Transverse colon (tissue), 4 donors: ENCODE measurements at regions not wholly inside any gene's neighbourhood (a gene's known extent, or its start where the extent isn't known, plus 50 kb on each side); places are given as distances from the start of the nearest gene placed in this dataset.

Experiments used
- DNase-seq: peaks from one replicate; pipeline ENCODE4 v3.0.0-alpha.2; 2019
- H3K27ac ChIP-seq, 4 donors: fragments of 200-600 bp; sonication (generic); 2 replicates each; pipeline ENCODE4 v1.5.1; 2016 to 2018; ENCODE audit warnings: inconsistent platforms in 4 of 4
- H3K27me3 ChIP-seq: fragments of 200-600 bp; sonication (generic); 2 replicates; pipeline ENCODE4 v1.5.1; 2017; ENCODE audit warnings: inconsistent platforms
- H3K36me3 ChIP-seq, 4 donors: fragments of 200-600 bp; sonication (generic); 2 replicates each; pipeline ENCODE4 v1.5.1; 2017 to 2019; ENCODE audit warnings: inconsistent platforms in 4 of 4
- H3K4me1 ChIP-seq, 4 donors: fragments of 200-600 bp; sonication (generic); 2 replicates each; pipeline ENCODE4 v1.5.1; 2017 to 2020; ENCODE audit warnings: inconsistent platforms in 4 of 4
- H3K4me3 ChIP-seq, 4 donors: fragments of 200-600 bp; sonication (generic); 1 replicate in 1 of 4; 2 replicates in 3 of 4; pipeline versions ENCODE4 v1.5.1 to v1.6.1; 2017 to 2019; ENCODE audit warnings: inconsistent platforms in 4 of 4
- H3K9me3 ChIP-seq, 2 donors: fragments of 200-600 bp; sonication (generic); 2 replicates each; pipeline ENCODE4 v1.5.1; 2017 to 2019; ENCODE audit warnings: inconsistent platforms in 2 of 2
- EP300 ChIP-seq: sonication (generic); formaldehyde crosslinking; IDR thresholded peaks from one replicate; pipeline ENCODE4 v1.6.1; 2017; ENCODE audit warnings: antibody characterized with exemption, low read depth
- POLR2A ChIP-seq: fragments of 450-650 bp; IDR thresholded peaks from one replicate; pipeline ENCODE4 v1.6.1; 2016; ENCODE audit warnings: antibody characterized with exemption, mild to moderate bottlenecking, moderate library complexity
- POLR2AphosphoS5 ChIP-seq, 3 donors: sonication (generic); formaldehyde crosslinking; IDR thresholded peaks; one replicate each; pipeline ENCODE4 v1.6.1; 2016; ENCODE audit warnings: antibody characterized with exemption in 3 of 3
- WGBS, 2 donors: methylation state at CpG; one replicate each; pipeline ENCODE4 v1.1.5; 2018; ENCODE audit warnings: low coverage in 1 of 2; 5-methylcytosine and 5-hydroxymethylcytosine counted together
- in situ Hi-C, 4 donors: fragments of 200-750 bp; cut with MboI; loops; one replicate each; pipeline versions ENCODE4 v1.15.0 to v1.15.1; 2017; ENCODE audit warnings: low sequenced_read_pairs in 3 of 4, low pct_ligation_motif_present in 1 of 4, low pct_unique_long_range_greater_than_20kb in 1 of 4
- intact Hi-C: fragments of 100-400 bp; cut with DNase I; formaldehyde crosslinking; loops from one replicate; pipeline ENCODE4 v1.15.1; 2023; ENCODE audit warnings: low total_unique reads
- TF ChIP-seq, protein P1 (sequence below), 5 experiments: fragments of 200-600 bp in 3 of 5; fragments of 450-650 bp in 2 of 5; sonication (generic) in 3 of 5; IDR thresholded peaks; 1 replicate in 2 of 5; 2 replicates in 3 of 5; pipeline ENCODE4 v1.5.1; 2016 to 2017; ENCODE audit warnings: antibody characterized with exemption in 5 of 5, inconsistent platforms in 3 of 5, mild to moderate bottlenecking in 2 of 5, moderate library complexity in 1 of 5

DNA sequence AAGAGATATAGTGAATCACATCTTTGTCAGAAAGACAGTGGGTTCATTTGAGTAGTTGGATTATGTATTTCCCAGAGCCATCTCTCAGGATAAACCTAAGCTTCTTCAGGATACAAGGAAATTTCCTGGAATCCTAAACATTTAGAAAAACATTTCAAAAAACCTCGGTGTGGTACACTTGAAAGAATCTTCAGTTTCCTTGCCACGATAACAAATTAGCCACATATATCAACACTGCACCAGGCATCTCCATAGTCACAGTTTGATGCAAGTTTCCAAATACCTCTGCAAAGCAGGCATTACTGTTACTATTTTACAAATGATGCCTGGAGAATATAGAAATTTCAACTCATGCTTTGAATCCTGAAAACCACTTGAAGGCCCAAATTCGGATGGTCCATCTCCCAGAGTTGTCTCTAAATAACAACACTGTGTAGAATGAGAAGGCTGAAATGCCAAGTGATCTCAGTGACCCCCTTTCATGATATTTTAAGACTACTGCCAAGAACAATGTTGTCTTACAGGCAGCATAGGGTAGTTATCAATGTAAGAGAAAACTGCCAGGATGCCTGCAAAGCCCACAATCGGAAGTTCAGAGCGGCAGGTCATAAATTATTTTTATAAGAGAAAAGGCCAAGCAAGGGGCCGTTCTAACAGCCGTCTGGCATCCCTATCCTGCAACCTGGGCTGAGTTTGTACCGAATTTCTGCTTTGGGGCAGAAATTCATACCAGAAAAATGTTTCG lies 307.9 kb downstream of the TXNL1 start:
- intact Hi-C loops (no loop called here), in situ Hi-C loops (no loop called here)
- TF ChIP-seq POLR2A, result no peak
- WGBS, 2 donors, result 45 to 52% methylated on average over 9 of the region's 9 CpGs
- no peaks in the 10 kb centered on the region for H3K27me3 ChIP-seq
- H3K9me3 ChIP-seq, result no peaks in the 10 kb centered on the region
- no peaks in the 10 kb centered on the region for H3K36me3 ChIP-seq
- no peak for DNase-seq
- H3K27ac ChIP-seq, result no peak overlapping the region
- H3K4me3 ChIP-seq, result no peak overlapping the region
- no peaks in the 10 kb centered on the region for H3K4me1 ChIP-seq

DNA sequence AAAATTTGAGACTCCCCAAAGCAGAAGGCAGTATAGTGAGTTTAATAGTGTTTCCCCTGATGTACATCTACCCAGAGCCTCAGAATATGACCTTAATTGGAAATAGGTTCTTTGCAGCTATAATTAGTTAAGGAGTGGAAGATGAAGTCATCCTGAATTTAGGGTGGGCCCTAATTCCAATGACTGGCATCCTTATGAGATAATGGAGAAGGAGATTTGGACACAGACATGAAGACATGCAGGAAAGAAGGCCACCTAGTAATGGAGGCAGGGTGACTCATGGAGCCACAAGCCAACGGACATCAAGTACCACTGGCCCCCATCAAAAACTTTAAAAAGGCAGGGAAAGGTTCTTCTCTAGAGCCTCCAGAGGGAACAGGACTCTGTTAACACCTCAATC lies 308.9 kb downstream of the TXNL1 start:
- no peaks in the 10 kb centered on the region for H3K9me3 ChIP-seq
- in situ Hi-C loops, result no loop called here
- TF ChIP-seq, protein P1, sequence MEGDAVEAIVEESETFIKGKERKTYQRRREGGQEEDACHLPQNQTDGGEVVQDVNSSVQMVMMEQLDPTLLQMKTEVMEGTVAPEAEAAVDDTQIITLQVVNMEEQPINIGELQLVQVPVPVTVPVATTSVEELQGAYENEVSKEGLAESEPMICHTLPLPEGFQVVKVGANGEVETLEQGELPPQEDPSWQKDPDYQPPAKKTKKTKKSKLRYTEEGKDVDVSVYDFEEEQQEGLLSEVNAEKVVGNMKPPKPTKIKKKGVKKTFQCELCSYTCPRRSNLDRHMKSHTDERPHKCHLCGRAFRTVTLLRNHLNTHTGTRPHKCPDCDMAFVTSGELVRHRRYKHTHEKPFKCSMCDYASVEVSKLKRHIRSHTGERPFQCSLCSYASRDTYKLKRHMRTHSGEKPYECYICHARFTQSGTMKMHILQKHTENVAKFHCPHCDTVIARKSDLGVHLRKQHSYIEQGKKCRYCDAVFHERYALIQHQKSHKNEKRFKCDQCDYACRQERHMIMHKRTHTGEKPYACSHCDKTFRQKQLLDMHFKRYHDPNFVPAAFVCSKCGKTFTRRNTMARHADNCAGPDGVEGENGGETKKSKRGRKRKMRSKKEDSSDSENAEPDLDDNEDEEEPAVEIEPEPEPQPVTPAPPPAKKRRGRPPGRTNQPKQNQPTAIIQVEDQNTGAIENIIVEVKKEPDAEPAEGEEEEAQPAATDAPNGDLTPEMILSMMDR (IDR thresholded peaks at IDR 0.05), result no peak
- no peak overlapping the region for H3K27ac ChIP-seq
- H3K36me3 ChIP-seq, result no peaks in the 10 kb centered on the region
- DNase-seq, result no peak
- no peaks in the 10 kb centered on the region for H3K27me3 ChIP-seq
- 79% methylated on average over 1 of the region's 1 CpG; no CpG with 5 or more reads in 1 of the 2 donors for WGBS, 2 donors
- no peaks in the 10 kb centered on the region for H3K4me1 ChIP-seq
- no peak overlapping the region for H3K4me3 ChIP-seq
- intact Hi-C loops, result no loop called here

DNA sequence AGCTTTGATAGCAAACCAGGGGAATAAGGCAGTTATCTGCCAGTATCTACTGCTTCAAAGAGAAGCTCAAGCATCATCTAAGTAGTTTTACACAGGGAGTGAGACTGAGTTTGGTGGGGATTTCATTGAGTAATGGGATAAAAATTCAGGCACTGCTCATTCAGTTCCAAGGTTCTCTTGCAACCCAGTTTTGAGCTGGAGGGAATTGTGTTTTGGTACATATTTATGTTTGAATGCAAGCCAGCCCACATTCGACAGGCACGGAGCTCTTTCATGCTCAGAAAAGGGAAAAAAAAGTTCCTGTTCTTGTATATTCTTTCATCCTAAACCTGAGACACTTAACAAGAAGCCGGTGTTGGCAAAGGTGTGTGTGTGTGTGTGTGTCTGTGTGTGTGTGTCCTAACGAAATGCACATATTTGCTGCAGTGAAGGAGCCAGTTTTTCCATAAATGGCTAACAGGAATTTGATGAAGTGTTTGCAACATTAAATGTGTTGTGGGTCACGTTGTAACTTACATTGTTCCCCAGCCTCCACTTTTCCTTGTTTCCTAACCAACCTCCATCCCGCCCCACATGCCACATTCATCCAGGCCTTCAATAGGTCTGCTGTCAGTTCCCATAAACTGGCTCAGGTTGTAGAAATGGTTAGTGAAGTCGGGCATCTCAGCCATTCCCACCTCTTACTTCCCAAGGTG lies 311.1 kb downstream of the TXNL1 start:
- no peaks in the 10 kb centered on the region for H3K27me3 ChIP-seq
- intact Hi-C loops, result no loop called here
- in situ Hi-C loops, result no loop called here
- H3K9me3 ChIP-seq, result no peaks in the 10 kb centered on the region
- no peak overlapping the region for H3K4me3 ChIP-seq
- TF ChIP-seq, protein P1 (IDR thresholded peaks at IDR 0.05), result no peak
- no peak for TF ChIP-seq POLR2A
- TF ChIP-seq EP300, result no peak
- no peak for TF ChIP-seq POLR2AphosphoS5 (IDR thresholded peaks at IDR 0.05)
- WGBS, 2 donors, result 59 to 61% methylated on average over 5 to 7 of the region's 7 CpGs
- no peak overlapping the region for H3K27ac ChIP-seq
- H3K4me1 ChIP-seq, result no peaks in the 10 kb centered on the region
- no peaks in the 10 kb centered on the region for H3K36me3 ChIP-seq
- no peak for DNase-seq

DNA sequence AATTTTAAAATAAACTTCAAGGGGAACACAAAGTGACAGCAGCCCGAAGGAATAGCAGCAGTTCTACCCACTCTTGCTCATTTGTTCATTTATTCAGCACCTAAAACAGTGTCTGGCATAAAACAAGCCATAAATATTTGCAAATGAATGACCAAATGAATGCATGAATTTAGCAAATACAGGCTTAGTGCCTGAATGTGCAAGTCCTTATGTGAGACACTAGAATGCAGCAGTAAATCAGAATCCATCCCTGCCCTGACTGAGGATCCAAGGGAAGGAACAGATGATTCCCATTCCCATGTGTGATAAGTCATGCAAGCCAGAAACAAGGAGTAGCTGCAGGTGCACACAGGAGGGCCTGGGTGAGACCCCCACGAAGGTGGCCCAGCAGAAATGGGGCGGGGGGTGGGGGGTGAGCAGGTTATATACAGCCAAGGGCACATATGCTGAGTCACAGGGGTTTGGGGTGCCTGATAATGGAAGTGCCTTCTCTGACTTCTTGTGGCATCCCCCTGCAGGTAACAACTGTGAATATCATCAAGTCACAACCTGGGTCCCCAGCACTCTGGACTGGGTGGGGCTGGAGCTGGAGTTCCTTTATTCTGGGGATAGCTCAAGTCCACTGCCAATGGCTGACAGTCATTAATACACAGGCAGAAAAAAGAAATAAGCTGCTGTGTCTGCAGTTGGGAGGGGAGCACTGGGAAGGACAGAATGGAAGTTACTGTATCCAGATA lies 311.9 kb downstream of the TXNL1 start:
- TF ChIP-seq, protein P1 (IDR thresholded peaks at IDR 0.05), result no peak
- no peak for TF ChIP-seq EP300
- TF ChIP-seq POLR2AphosphoS5 (IDR thresholded peaks at IDR 0.05), result no peak
- TF ChIP-seq POLR2A, result no peak
- H3K36me3 ChIP-seq, result no peaks in the 10 kb centered on the region
- no peaks in the 10 kb centered on the region for H3K9me3 ChIP-seq
- H3K4me1 ChIP-seq, result no peaks in the 10 kb centered on the region
- no peaks in the 10 kb centered on the region for H3K27me3 ChIP-seq
- intact Hi-C loops, result no loop called here
- in situ Hi-C loops, result no loop called here
- 23 to 61% methylated on average over 3 of the region's 3 CpGs for WGBS, 2 donors
- no peak overlapping the region for H3K4me3 ChIP-seq
- no peak overlapping the region for H3K27ac ChIP-seq
- DNase-seq, result no peak
